SKM-1 (cell line): ENCODE measurements at regions not wholly inside any gene's neighbourhood (a gene's known extent, or its start where the extent isn't known, plus 50 kb on each side); places are given as distances from the start of the nearest gene placed in this dataset.
A peak's percentile ranks its signal among the peaks of the same experiment; 100 is the strongest.

Experiments
- DNase-seq: peaks from one replicate; lab custom pipeline; 2025; ENCODE audit not compliant: unreplicated experiment; lab: John Stamatoyannopoulos, UW

DNA sequence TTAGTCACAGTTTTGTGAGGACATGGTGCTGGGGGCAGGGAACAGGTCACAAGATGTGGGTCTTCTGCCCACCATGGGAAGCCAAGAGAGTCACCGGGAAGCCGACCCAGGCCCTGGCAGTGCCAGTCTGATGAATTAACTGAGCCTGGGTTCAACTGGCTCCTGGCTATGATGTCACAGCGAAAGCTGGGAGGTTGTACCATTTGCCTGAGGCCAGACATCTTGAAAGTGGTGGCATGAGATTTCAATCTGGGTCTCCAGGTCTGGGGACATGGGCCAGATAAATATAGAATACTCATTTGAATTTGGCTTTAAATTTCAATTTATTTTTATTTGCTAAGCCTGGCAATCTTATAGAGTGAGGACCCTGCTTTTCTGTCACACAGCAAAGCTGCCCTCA, 280.9 kb downstream of the NSG2 start:
- DNase-seq: no peak

DNA sequence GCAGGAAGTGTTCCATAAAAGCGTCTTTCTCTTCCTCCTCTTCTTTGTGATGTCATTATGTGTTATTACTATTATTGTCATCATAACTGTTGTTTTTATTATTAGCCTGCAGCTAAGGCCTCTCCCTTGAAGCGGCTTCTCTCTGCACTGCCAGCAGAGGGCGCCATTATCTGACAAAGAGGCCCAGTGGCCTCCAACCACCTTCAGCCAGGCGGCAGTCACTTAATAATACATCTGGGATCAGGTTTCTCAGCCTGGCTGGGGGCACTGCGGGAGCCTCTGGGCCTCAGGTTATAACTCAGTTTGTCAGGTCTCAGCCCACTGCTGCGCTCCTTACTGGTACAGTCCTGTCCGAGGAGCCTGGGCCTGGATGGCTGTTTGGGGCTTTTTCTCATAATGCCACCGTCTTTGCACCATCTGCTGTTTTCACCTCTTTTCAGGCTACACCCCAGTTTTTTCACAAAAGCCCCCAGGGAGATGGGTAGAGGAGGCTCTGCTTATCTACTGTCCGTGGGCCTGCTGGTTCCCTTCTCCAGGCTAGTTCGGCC, 281.9 kb downstream of the NSG2 start:
- peak; percentile 57 for DNase-seq

DNA sequence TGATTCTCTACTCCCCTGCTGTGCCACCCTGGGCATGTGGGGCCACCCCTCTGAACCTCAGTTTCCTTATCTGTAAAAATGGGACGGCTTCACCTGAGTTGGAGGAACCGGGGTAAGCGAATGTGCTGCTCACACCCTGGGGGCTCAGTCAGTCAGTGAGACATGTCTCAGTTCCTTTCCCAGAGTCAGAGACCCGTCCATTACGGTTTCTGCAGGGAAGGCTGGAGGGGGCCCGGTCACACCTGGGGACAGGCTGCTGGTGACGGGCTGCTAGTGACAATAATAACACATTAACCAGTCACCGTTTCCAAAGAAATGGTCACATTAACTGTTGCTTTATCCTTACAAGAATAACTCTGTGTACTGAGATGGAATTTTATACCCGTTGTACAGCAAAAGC, 282.4 kb downstream of the NSG2 start:
- no peak for DNase-seq

DNA sequence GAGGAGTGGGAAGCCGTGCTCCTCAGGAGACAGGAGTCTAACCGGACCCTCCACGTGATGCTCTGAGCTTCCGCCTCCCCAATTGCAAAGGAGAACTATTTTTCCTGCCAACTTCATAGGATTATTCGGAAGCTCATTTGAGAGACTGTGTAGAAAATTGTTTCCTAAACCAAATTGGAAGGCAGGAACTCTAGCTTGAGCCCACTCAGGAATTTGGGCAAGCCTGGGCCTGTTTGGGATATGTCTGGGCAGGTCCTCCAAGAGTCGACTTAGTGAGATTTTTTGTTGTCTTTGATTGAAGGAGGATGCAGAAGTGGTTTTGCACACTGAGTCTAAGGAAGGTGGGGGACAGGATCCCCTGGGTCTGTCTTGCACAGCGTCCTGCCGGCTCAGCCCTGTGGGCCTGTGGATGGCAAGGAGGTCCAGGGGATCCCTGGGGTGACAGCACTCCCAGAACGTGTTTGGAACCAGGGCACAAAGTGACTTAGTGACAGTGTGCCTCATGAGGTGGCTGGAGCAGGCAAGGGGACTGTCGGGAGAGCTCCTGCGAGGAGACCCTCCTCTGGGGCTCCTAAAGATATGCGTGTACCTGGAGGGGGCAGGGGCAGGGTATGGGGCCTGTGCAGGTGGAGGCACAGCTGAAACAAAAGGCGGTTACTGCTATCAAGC, 283.3 kb downstream of the NSG2 start:
- no peak for DNase-seq

DNA sequence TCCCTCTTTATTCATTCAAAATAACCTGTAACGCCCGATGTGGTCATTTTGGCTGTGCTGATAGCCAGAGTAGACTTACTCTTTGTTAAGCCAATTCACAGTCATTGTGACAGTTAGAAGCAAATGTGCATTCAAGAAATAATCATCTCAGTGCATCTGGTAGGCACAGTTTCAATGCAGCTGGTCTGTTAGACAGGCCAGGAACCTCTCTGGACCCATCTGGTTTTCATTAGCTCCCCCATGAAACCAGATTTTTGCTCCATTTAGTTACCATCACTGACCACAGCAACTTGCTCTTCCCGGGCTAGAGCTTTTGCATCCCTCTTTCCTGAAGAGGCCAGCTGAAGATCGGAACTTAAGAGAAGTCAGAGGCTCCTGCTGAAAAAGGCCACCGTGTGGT, 284.2 kb downstream of the NSG2 start:
- DNase-seq: no peak

DNA sequence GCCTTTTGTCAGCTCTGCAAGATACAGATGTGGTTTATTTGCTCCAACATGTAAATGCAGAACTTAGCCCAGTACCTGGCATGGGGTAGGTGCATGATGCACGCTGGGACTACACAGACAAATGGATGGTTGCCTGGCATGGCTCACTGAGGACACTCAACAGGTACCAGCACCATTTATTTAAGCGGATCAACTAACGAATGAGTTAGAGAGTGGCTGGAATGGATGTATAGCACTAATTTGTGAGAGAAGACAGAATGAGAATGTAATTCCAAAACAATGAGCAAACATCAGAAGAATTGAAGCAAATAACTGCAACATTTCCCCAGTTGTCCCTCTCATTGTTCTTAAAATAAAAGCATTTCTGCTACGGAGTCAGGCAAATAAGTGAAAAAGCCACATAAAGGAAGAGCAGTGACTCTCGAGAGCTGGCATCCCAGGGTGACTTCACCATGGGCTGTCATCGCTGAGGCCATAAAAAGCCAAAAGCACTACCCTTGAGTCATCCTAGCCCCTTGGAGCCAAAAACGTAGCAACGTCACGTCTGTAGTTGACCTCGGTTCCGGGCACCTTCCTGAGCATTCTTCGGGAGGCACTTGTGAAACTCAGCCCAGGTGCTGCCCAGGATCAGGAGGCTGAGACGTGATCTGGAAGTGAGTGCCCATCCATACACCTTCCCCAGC, 290.3 kb downstream of the NSG2 start:
- DNase-seq: no peak

DNA sequence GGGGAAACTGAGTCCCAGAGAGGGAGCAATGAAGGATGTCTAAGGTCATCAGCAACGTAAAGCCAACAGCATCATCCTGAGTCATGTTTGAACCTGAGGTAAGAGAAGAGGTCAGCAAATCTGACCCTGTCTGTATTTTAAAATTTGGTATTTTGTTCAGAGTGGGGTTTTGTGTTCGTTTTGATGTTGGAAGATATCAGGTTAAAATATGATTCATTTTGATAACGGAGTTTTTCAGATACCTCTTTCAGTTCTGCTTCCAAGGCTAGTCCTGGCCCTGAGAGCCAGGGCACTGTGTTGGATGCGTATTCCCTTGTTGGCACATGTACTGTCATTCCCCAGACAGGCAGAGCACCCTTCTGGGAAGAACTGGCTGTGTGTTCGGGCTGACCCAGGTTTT, 291.0 kb downstream of the NSG2 start:
- DNase-seq: no peak

DNA sequence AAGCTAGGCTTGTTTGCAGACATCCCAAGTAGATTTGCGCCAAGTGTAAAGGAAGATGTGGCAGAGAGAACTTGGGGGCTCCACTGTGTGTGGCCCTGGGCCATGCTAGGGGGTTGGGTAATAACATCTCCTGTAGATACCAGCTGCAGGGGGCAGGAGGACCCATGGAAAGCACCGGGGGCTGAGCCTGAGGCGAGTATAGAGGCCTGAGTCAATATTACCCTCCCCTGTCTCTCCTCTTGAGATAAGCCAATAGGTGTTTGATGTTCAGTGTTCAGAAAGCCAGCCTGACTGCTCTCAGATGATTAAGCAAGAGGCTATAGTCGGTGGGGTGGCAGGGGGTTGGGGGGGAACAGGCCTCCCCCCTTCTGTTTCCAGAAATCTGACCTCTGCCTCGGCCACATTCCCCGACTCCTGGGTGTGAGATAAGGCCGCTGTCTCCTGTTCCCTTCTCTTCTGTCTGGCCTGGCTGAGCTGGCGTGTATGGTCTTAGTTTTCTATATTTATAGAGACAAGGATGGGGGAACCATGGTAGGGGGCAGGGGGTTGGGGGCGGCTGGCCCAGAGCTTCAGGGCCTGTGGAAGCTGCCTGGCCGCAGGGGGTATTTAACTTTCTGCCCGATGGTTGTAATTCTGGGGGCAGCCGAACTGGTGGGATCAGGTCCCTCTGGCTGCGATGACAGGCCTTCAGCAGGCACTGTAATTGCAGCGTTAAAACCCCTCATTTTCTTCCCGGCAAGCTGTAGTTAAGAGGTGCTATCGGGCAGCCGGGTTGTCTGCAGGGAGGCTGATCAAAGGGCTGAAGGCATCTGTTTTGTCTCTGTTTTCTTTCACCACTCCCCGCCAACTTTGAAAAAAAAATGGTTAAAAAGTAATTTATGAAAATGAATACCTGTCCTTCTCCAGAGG, 292.0 kb downstream of the NSG2 start:
- no peak for DNase-seq

DNA sequence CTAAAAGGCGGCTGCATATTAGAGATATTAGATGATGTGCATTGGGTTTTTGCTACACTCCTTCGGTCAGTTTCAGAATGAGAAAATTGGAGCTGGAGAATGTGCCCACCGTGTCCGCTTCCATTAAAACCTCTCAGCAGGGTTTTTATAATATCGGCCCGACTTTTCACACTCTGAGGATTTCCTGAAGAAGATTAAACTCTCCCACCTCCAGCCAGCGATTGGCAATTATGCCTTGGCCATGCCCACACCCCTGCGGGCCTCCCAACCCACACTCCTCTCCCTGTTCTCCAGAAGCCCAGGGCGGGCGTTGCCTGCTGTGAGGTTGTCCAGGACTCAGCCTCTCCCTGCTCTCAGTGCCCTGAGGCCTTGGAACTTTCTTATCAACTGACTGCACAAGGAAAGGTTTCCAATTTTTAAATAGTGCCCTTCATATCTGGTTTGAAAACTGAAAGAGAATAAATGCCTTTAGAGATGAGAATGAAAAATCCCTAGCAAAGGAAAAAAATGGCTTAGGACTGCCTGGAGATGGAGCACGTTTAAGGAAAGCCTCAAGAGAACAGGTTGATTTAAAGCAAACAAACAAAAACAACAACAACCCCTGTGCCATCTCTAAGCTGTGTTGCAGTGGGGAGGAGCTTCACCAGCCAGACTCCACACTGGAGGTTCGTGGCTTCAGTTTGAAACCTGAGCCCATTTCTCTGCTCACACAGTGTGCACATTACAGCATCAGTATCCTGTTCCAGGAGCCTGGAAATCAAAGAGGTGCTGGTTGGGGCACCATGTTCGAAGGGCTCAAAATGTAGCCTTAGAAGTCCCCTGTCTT, 292.9 kb downstream of the NSG2 start:
- DNase-seq: no peak

DNA sequence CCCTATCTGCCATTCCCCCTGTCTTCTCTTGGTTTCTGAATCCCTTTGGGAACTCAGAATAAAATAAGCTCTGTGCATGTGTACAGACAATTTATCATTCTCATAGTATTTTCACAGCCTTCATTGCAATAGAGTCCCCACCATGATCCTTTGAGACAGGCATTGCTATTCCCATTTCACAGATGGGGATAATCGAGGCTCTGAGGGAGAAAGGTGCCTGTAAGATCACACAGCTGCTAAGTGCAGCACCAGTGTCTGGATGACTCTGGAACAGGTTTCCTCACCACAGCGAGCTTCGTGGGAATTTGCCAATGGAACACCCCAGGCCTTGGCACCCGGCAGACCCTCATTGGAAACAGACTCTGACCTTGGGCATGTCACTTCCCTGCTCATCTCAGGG, 293.6 kb downstream of the NSG2 start:
- DNase-seq: no peak

DNA sequence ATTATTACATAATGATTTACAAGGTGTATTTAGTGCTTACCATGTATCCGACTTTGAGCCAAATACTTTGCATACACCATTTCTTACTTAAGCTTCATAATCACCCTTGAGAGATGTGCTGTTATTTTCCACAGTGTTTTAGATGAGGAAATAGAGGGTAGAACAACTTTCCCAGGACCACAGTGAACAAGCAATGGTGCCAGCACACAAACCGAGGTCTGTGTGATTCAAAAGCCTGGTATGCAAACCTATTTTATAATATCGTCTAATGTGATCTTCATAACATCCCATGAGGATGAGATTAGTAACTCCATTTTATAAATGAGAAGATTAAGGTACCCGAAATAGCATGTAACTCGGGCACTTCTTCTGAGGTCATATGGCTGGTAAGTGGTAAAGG, 294.7 kb downstream of the NSG2 start:
- no peak for DNase-seq

DNA sequence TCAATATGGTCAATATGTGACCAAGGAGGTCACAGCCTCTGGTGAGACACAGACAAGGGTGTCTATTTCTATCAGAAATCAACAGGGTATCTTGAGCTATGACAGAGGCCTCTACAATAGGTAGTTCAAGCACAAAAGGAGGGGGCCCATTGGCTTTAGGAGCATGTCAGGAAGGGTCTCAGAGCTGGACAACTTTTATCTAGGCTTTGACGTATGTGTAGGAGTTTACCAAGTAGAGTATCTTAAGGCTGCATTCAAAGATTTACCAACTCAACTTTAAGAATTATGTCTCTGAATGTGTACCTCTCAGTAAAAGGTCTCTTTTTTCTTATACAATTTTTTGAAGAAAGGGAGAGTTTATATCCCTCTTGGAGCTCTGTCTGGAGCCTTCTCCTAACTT, 297.2 kb downstream of the NSG2 start:
- DNase-seq: no peak

DNA sequence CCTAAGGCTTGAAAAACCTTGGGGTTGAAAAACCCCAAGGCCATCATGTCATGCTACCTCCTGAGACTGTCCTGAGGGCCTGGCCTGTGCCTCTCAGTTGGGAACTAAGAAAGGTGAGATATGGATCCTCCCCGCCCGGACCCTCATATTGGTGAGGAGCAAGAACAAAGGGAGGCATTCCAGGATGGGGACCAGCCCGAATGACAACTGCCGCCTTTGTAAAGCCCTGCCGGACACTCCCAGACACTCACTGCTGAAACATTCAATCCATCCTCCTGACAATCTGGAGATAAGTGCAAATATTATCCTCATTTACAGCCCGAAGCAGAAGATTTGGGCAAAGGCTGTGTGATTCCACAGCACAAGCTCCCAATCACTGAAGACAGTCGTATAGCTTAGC, 298.3 kb downstream of the NSG2 start:
- DNase-seq: no peak

DNA sequence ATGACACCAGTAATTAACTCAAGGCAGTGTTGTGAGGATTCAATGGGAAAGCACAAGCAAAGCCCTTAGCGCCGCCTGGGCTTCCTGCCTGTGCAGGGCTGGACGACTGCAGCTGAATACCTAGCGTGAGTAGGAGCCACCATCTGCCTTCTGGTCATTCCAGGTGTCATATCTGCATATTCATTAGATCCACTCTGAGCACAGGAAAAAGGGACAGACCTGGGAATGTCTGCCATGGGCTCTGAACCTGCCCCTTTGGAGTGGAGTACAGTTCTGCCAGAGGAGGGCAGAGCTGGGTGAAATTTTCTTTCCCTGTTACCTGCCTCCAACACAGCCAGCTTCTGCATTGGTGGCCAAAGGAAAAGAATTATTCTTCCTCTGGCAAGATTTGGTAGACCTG, 298.8 kb downstream of the NSG2 start:
- no peak for DNase-seq

DNA sequence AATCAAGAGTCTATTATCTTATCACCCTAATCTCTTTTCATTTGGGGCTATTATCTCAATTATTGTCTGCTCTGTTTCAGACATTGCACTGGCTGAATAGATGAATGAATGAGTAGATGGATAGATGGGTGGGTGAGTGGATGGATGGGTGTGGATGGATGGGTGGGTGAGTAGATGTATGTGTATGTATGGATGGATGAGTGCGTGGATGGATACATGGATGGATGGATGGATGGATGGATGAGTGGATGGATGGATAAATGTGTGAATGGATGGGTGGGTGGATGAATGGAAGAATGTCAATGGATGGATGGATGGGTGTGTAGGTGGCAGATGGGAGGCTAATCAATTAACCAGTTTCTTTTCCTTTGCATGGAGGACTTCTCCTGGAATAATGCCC, 301.7 kb downstream of the NSG2 start:
- DNase-seq: no peak

DNA sequence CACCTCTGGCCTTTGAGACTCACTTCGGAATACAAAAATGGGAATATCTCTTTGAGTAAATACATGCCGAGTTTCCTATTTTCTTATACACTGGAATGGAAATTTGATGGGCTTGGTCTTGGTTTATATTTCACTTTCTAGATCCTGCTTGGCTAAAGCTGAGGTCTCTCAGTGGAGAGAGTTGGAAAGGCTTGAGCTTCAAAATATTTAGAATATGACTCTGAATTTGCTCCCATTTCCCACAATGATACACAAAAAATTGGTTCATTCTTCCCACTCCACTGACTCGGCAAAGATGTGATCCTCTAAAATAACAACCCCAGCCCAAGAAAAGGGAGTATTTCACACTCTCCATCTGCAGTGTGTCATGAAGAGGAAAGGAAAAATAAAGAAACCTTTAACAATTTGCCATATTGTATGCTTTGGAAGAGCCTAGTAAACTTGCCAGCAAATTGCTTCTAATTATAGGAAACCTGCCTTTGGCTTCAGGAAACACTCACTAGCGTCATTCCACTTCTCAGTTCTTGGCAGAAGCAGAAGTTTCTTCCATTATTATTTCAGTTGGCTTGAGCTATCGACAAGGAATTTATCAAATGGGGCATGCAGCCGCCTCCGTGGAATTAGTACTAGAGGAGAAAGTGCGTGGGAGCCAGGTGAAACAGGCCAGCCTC, 302.9 kb downstream of the NSG2 start:
- no peak for DNase-seq

DNA sequence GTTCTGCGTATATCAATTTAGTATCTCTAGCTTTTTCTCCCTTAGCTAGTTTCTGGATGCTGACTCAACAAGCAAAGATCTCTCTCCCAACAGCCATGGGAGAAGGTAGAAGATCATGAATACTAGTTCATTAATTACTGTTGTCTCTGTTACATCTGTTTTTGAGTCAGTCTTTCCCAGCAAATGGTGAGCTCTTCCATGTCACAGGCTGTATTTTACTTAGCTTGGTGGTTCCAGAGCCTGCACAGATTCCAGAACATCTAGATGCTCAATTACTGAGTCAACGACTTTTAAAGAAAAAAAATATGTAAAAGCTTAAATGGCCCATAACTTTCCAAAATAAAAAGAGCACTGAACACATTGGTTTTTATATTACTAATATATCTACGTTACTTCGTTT, 307.2 kb downstream of the NSG2 start:
- DNase-seq: no peak

DNA sequence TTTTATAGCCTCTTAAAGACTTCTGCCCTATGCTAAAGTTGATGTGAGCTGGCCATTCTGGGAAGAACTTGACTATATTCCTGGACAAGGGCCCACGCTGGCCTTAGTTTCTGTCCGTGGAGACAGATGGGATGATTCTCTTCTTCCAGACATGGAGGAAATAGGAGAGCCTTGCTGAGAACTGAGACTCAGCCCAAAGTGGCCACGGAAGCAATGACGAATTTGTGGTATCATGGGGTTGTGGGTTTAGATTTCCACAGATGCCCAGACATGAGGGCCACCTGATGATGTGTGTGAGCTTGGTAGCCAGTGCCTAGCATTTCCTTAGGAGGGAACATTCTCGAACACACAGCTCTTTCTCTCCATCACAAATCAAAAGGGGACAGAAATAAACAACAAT, 309.1 kb downstream of the NSG2 start:
- no peak for DNase-seq

DNA sequence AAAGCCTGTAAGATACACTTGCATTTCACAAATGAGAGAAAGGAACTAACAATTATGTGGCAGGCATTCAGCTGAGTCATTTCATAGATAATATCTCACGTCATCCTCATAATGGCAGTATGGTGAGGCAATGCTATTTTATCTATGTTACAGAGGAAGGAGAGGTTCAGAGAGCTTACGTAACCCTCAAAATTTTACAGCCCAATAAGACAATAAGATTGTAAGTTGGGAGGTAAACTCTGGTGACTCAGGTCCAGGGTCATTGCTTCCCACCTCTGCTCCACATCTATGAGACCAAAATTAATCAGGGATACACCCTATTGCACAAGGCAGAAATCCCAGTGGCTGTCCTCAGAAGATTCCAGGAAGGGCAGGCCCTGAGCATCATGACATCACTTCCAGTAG, 309.7 kb downstream of the NSG2 start:
- DNase-seq: no peak

DNA sequence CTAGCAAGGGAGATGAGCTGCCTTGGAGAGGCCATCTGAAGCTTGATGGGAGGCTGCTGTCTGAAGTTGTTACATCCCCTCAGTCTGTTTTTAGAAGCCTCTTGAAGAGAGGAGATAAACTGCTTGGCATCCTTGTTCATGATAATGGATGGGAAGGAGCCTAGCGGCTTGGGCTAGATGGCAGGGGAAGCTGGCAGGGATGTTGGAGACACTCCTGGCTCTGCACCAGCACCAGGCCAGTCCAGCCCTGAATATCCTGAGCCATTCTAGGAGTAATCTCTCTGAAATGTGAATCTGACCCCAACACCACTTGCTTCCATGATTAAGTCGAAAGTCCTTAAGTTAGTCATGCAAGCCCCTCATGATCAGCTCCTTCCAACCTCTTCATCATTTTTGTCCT, 310.5 kb downstream of the NSG2 start:
- DNase-seq: no peak
